HG02588 (cell line): ENCODE measurements at regions not wholly inside any gene's neighbourhood (a gene's known extent, or its start where the extent isn't known, plus 50 kb on each side); places are given as distances from the start of the nearest gene placed in this dataset.

Experiments
- ATAC-seq: cut with Tn5 transposase; IDR thresholded peaks from one replicate; pipeline ENCODE4 v1.9.1; 2021; ENCODE audit warnings: mild to moderate bottlenecking, moderate library complexity; ENCODE audit not compliant: unreplicated experiment

GRCh38 chr7:106166651-106167342 is 54.7 kb upstream of the SYPL1 start:
- ATAC-seq = no peak

GRCh38 chr7:106165337-106165736 is 53.2 kb upstream of the SYPL1 start:
- no peak for ATAC-seq

GRCh38 chr7:106163257-106163656 is 51.1 kb upstream of the SYPL1 start:
- ATAC-seq = no peak
